GM19328 (cell line): ENCODE measurements at regions not wholly inside any gene's neighbourhood (a gene's known extent, or its start where the extent isn't known, plus 50 kb on each side); places are given as distances from the start of the nearest gene placed in this dataset.
"Not testable (repeated sequence)": the region's sequence is repeated elsewhere in the genome, so short reads cannot be mapped to it uniquely, and the experiment has no call there.

Source experiments
- ATAC-seq: cut with Tn5 transposase; IDR thresholded peaks from one replicate; pipeline ENCODE4 v1.9.1; 2021; ENCODE audit warnings: mild to moderate bottlenecking, moderate library complexity; ENCODE audit not compliant: unreplicated experiment

- no peak for ATAC-seq
These were observed 417.7 kb downstream of the ZWINT start for GRCh38 chr10:55943403-55943802.

GRCh38 chr10:55929291-55929690, 431.8 kb downstream of the ZWINT start:
- no peak for ATAC-seq

GRCh38 chr10:55899472-55900147, 461.4 kb downstream of the ZWINT start:
- not testable (repeated sequence) for ATAC-seq

GRCh38 chr10:55897490-55897921, 463.6 kb downstream of the ZWINT start:
- ATAC-seq: no peak

- no peak for ATAC-seq
These were observed 468.8 kb downstream of the ZWINT start for GRCh38 chr10:55892276-55892675.

GRCh38 chr10:55881588-55881987, 479.5 kb downstream of the ZWINT start:
- no peak for ATAC-seq

- ATAC-seq: no peak
These were observed 487.6 kb downstream of the ZWINT start for GRCh38 chr10:55873485-55873884.

- no peak for ATAC-seq
These were observed 490.9 kb downstream of the ZWINT start for GRCh38 chr10:55870186-55870585.

GRCh38 chr10:55867848-55868247, 493.2 kb downstream of the ZWINT start:
- ATAC-seq: no peak

- no peak for ATAC-seq
These were observed 502.3 kb downstream of the ZWINT start for GRCh38 chr10:55858730-55859129.

GRCh38 chr10:55852900-55853299, 508.2 kb downstream of the ZWINT start:
- no peak for ATAC-seq

- ATAC-seq: no peak
These were observed 523.8 kb downstream of the ZWINT start for GRCh38 chr10:55837273-55837672.

- no peak for ATAC-seq
These were observed 539.0 kb downstream of the ZWINT start for GRCh38 chr10:55822096-55822495.

GRCh38 chr10:55820478-55820877, 540.6 kb downstream of the ZWINT start:
- no peak for ATAC-seq

GRCh38 chr10:55820071-55820470, 541.0 kb downstream of the ZWINT start:
- no peak for ATAC-seq

GRCh38 chr10:55813451-55814170, 547.4 kb downstream of the ZWINT start:
- no peak for ATAC-seq

- no peak for ATAC-seq
These were observed 558.0 kb downstream of the ZWINT start for GRCh38 chr10:55803055-55803454.

GRCh38 chr10:55801353-55801661, 559.8 kb downstream of the ZWINT start:
- no peak for ATAC-seq

- ATAC-seq: no peak
These were observed 560.3 kb downstream of the ZWINT start for GRCh38 chr10:55800602-55801352.

- no peak for ATAC-seq
These were observed 568.0 kb downstream of the ZWINT start for GRCh38 chr10:55793024-55793423.

GRCh38 chr10:55790276-55790675, 570.8 kb downstream of the ZWINT start:
- ATAC-seq: not testable (repeated sequence)

GRCh38 chr10:55786461-55787050, 574.5 kb downstream of the ZWINT start:
- no peak for ATAC-seq
